NT2/D1 (cell line): ENCODE measurements at regions not wholly inside any gene's neighbourhood (a gene's known extent, or its start where the extent isn't known, plus 50 kb on each side); places are given as distances from the start of the nearest gene placed in this dataset.

Experiments
- SUZ12 ChIP-seq: IDR thresholded peaks from 2 replicates; pipeline ENCODE4 v1.6.1; 2011; ENCODE audit not compliant: insufficient read length, insufficient read depth; ENCODE audit errors: extremely low read depth
- YY1 ChIP-seq: IDR thresholded peaks from 2 replicates; pipeline ENCODE4 v1.6.1; 2011; ENCODE audit not compliant: insufficient read length, insufficient read depth
- ZNF274 ChIP-seq: IDR thresholded peaks from 2 replicates; pipeline ENCODE4 v1.6.1; 2011; ENCODE audit warnings: mild to moderate bottlenecking, low read depth, low read length

DNA sequence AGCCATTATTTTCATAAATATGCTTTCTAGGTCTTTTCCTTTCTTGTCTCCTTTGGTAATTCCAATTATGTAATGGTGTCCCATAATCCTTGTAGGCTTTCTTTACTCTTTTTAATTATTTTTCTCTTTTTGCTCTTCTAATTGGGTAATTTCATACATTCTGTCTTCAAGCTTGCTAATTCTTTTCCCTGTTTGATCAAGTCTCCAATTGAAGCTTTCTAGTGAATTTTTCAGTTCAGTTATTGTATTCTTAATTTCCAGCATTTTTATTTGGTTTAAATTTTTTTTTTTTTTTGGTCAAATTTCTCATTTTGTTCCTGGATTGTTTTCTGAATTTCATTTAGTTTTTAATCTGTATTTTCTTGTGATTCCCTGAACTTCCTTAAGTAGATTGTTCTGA, 74.9 kb upstream of the UST start:
- no peak for TF ChIP-seq YY1
- TF ChIP-seq ZNF274: no peak
- TF ChIP-seq SUZ12: no peak
